Lung (tissue), 11 donors: ENCODE measurements at regions not wholly inside any gene's neighbourhood (a gene's known extent, or its start where the extent isn't known, plus 50 kb on each side); places are given as distances from the start of the nearest gene placed in this dataset.

Experiments used
- ATAC-seq: fragments of 200-7000 bp; cut with Tn5 transposase; one replicate; pipeline ENCODE4 v1.9.1; 2020; ENCODE audit warnings: moderate number of reproducible peaks; ENCODE audit not compliant: insufficient read depth, low FRiP score
- DNase-seq, 3 donors: peaks; one replicate each; pipeline ENCODE4 v3.0.0-alpha.2; 2013 to 2017
- H3K27ac ChIP-seq, 2 donors: one replicate each; pipeline ENCODE4 v1.5.1; 2013; ENCODE audit warnings: mild to moderate bottlenecking in 2 of 2, moderate library complexity in 2 of 2, control low read depth in 1 of 2, inconsistent platforms in 1 of 2, low read depth in 1 of 2, low read length in 1 of 2
- H3K27me3 ChIP-seq, 3 donors: one replicate each; pipeline ENCODE4 v1.5.1; 2013; ENCODE audit warnings: low read length in 2 of 3; ENCODE audit not compliant: control insufficient read depth in 3 of 3, insufficient read depth in 3 of 3
- H3K36me3 ChIP-seq, 4 donors: one replicate each; pipeline ENCODE4 v1.5.1; 2013; ENCODE audit warnings: low read length in 4 of 4, mild to moderate bottlenecking in 1 of 4, moderate library complexity in 1 of 4; ENCODE audit not compliant: control insufficient read depth in 4 of 4, insufficient read depth in 4 of 4
- H3K4me1 ChIP-seq, 5 donors: one replicate each; pipeline ENCODE4 v1.5.1; 2013; ENCODE audit warnings: low read length in 5 of 5, mild to moderate bottlenecking in 2 of 5, moderate library complexity in 1 of 5; ENCODE audit not compliant: control insufficient read depth in 5 of 5, insufficient read depth in 5 of 5
- H3K4me3 ChIP-seq: one replicate; pipeline ENCODE4 v1.5.1; 2013; ENCODE audit warnings: mild to moderate bottlenecking, control low read depth, moderate library complexity
- H3K9ac ChIP-seq, 2 donors: one replicate each; pipeline ENCODE4 v1.5.1; 2013; ENCODE audit warnings: low read length in 2 of 2, control low read depth in 1 of 2; ENCODE audit not compliant: insufficient read depth in 1 of 2
- H3K9me3 ChIP-seq, 4 donors: one replicate each; pipeline ENCODE4 v1.5.1; 2013; ENCODE audit warnings: low read length in 3 of 4, mild to moderate bottlenecking in 1 of 4, moderate library complexity in 1 of 4; ENCODE audit not compliant: control insufficient read depth in 4 of 4, insufficient read depth in 3 of 4
- CTCF ChIP-seq: IDR thresholded peaks from 2 replicates; pipeline ENCODE4 v1.5.1; 2012; ENCODE audit warnings: mild to moderate bottlenecking; ENCODE audit errors: control extremely low read depth, extremely low read depth
- WGBS, 2 donors: extraction: QIAGEN DNeasy Blood & Tissue Kit; methylation state at CpG; one replicate each; pipeline ENCODE4 v1.1.7; 2013; 5-methylcytosine and 5-hydroxymethylcytosine counted together
- donor health status: control.
- donor health status: control.
- donor health status: Bipolar disorder and iron deficiency.
- donor health status: healthy.
- donor health status: DM: yes; HTN: yes; CAD: no.

DNA sequence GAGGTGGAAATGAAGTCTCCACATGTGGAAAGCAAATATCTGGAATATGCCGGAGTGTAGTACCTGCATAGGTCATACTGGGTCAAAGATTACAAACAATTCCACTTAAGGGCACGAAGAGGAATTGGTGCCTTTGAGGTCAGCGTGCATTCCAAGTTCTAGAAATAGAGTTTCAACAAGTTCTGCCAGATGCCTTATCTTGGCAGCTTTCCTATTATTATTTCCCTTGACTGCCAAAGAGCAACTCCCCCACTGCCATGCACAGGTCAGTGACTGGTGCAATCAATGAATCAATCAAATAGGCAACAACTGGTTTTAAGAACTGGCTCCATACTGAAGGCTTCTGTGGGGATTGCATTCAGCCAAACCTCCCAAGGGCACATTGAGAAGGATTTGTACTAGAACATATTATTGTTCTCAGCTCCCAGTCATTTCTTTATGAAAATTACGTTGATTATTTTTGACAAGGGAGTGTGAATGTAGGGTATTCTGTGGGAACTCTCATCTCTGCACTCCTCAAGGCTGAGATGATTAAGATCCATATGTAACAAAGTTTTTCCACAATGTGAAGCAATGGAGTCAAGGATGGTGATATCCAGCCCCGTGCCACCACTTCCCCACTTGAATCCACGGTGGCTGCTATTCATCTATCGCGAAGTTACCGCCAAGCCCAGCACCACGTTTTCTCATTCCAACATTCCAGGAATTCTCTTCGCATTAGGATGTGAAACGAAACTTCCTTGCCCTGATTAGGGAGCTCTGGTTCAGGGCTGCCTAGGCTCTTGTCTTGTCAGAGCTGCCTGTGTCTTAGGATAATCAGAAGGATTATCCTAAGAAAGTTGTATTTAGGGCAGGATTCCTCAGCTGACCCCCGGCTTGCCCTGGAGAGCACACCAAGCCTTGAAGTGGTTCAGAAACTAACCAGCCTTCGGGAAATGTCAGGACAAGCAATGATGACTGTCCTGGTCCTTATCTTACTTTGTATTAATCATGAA is 115.1 kb upstream of the PCED1B start:
- WGBS, 2 donors: 39 to 57% methylated on average over 14 of the region's 14 CpGs
- H3K36me3 ChIP-seq: no peaks in the 10 kb centered on the region
- ATAC-seq: peak; percentile 41
- TF ChIP-seq CTCF: no peak
- H3K9ac ChIP-seq: no peak overlapping the region
- peaks cover 0 to 19% (median 0%) of the 10 kb centered on the region in 5 donors for H3K4me1 ChIP-seq
- H3K27me3 ChIP-seq: no peaks in the 10 kb centered on the region
- H3K27ac ChIP-seq: peak overlapping the region in 1 of 2 donors; percentile 91
- H3K9me3 ChIP-seq: no peaks in the 10 kb centered on the region
- DNase-seq: peak in 2 of 3 donors; percentile 7 to 12
- no peak overlapping the region for H3K4me3 ChIP-seq

- H3K9me3 ChIP-seq: no peaks in the 10 kb centered on the region
- no peaks in the 10 kb centered on the region for H3K36me3 ChIP-seq
- H3K9ac ChIP-seq: no peak overlapping the region
- no peak overlapping the region for H3K4me3 ChIP-seq
- DNase-seq: no peak
- TF ChIP-seq CTCF: no peak
- ATAC-seq: no peak
- H3K27ac ChIP-seq: peak overlapping the region in 1 of 2 donors; percentile 89
- WGBS, 2 donors: 63 to 83% methylated on average over 2 of the region's 2 CpGs
- peaks cover 0 to 19% (median 0%) of the 10 kb centered on the region in 5 donors for H3K4me1 ChIP-seq
- no peaks in the 10 kb centered on the region for H3K27me3 ChIP-seq
Observed at GRCh38 chr12:46965137-46965536, 114.3 kb upstream of the PCED1B start.

- TF ChIP-seq CTCF: no peak
- ATAC-seq (no peak), DNase-seq (no peak)
- WGBS, 2 donors: 69 to 87% methylated on average over 4 of the region's 4 CpGs
- Histone ChIP-seq H3K27me3 (no peaks in the 10 kb centered on the region), H3K27ac (peak overlapping the region in 1 of 2 donors; percentile 89), H3K9me3 (no peaks in the 10 kb centered on the region), H3K36me3 (no peaks in the 10 kb centered on the region), H3K9ac (no peak overlapping the region), H3K4me1 (peaks cover 0 to 16% (median 0%) of the 10 kb centered on the region in 5 donors), H3K4me3 (no peak overlapping the region)
Observed at GRCh38 chr12:46965880-46966279, 113.5 kb upstream of the PCED1B start.
